Right atrium auricular region (tissue), 2 donors: ENCODE measurements at regions not wholly inside any gene's neighbourhood (a gene's known extent, or its start where the extent isn't known, plus 50 kb on each side); places are given as distances from the start of the nearest gene placed in this dataset.

Source experiments
- DNase-seq: peaks from one replicate; pipeline ENCODE4 v3.0.0-alpha.2; 2019; ENCODE audit warnings: low spot score
- H3K27ac ChIP-seq, 2 donors: fragments of 200-600 bp; sonication (generic); 1 replicate in 1 of 2; 2 replicates in 1 of 2; pipeline ENCODE4 v1.5.1; 2016 to 2019
- H3K27me3 ChIP-seq, 2 donors: fragments of 200-600 bp; sonication (generic); one replicate each; pipeline versions ENCODE4 v1.5.1 to v1.6.0; 2017 to 2019
- H3K36me3 ChIP-seq: fragments of 200-600 bp; sonication (generic); one replicate; pipeline ENCODE4 v1.5.1; 2016
- H3K4me1 ChIP-seq, 2 donors: fragments of 200-600 bp; sonication (generic); one replicate each; pipeline versions ENCODE4 v1.5.1 to v1.6.0; 2017 to 2019
- H3K4me3 ChIP-seq, 2 donors: fragments of 200-600 bp; sonication (generic); 1 replicate in 1 of 2; 2 replicates in 1 of 2; pipeline ENCODE4 v1.5.1; 2017 to 2019; ENCODE audit warnings: mild to moderate bottlenecking in 1 of 2, moderate library complexity in 1 of 2
- H3K9me3 ChIP-seq, 2 donors: fragments of 200-600 bp; sonication (generic); one replicate each; pipeline ENCODE4 v1.5.1; 2019
- TF ChIP-seq, protein P1 (sequence below), 2 donors: fragments of 200-600 bp; sonication (generic); IDR thresholded peaks; one replicate each; pipeline ENCODE4 v1.5.1; 2019; ENCODE audit warnings: antibody characterized with exemption in 2 of 2

DNA sequence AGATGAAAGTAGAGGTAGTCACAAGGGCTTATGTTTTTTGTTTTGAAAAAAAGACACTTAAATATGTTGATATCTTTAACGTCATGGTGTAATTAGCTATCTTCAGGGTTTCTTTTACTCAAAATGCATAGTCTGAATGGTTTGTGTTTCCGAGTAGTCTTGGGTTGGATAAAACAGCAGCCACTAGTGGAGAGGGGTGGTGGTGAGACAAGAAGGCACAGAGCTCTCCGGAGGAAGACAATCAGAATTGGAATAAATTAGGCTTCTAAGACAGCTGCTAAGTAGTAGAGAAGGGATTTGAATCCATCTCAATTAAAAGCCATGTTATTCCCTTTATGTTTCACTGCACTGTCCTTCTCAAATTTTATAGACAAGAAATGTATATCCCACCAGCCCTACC, 240.4 kb upstream of the VEGFC start:
- Histone ChIP-seq H3K4me1 (no peaks in the 10 kb centered on the region), H3K4me3 (no peak overlapping the region)
- TF ChIP-seq, protein P1, sequence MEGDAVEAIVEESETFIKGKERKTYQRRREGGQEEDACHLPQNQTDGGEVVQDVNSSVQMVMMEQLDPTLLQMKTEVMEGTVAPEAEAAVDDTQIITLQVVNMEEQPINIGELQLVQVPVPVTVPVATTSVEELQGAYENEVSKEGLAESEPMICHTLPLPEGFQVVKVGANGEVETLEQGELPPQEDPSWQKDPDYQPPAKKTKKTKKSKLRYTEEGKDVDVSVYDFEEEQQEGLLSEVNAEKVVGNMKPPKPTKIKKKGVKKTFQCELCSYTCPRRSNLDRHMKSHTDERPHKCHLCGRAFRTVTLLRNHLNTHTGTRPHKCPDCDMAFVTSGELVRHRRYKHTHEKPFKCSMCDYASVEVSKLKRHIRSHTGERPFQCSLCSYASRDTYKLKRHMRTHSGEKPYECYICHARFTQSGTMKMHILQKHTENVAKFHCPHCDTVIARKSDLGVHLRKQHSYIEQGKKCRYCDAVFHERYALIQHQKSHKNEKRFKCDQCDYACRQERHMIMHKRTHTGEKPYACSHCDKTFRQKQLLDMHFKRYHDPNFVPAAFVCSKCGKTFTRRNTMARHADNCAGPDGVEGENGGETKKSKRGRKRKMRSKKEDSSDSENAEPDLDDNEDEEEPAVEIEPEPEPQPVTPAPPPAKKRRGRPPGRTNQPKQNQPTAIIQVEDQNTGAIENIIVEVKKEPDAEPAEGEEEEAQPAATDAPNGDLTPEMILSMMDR (IDR thresholded peaks at IDR 0.05), result no peak

DNA sequence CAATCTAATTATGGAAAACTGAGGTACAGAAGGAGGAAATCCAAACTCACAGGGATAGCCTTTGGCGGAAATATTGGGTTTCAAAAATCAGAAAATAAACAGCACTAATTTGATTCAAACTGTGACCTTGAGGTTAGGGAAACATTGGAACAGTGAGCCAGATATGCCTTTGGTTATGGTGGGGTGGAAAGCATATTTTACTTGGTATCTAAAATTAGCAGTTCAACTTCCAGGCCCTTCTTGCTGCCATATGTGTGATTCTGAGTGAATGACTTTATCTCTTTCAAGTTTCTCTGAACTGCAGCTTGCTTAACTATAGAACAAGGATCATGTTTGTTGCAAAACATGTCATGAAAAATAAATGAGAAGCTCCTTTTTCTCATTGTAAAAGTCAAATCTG, 240.9 kb upstream of the VEGFC start:
- TF ChIP-seq, protein P1 (IDR thresholded peaks at IDR 0.05), result no peak
- no peak overlapping the region for H3K4me3 ChIP-seq
- no peaks in the 10 kb centered on the region for H3K4me1 ChIP-seq
- H3K9me3 ChIP-seq, result no peaks in the 10 kb centered on the region
- no peak for DNase-seq
- no peak overlapping the region for H3K27ac ChIP-seq
- no peaks in the 10 kb centered on the region for H3K27me3 ChIP-seq
- no peaks in the 10 kb centered on the region for H3K36me3 ChIP-seq

More for the DNA sequence above, 240.4 kb upstream of the VEGFC start:
- Histone ChIP-seq H3K9me3 (no peaks in the 10 kb centered on the region), H3K27ac (no peak overlapping the region), H3K27me3 (no peaks in the 10 kb centered on the region), H3K36me3 (no peaks in the 10 kb centered on the region)
- no peak for DNase-seq

- H3K4me1 ChIP-seq, result no peaks in the 10 kb centered on the region
- H3K27ac ChIP-seq, result no peak overlapping the region
- no peak overlapping the region for H3K4me3 ChIP-seq
- no peaks in the 10 kb centered on the region for H3K27me3 ChIP-seq
- TF ChIP-seq, protein P1 (IDR thresholded peaks at IDR 0.05), result no peak
- no peak for DNase-seq
- H3K9me3 ChIP-seq, result no peaks in the 10 kb centered on the region
- H3K36me3 ChIP-seq, result no peaks in the 10 kb centered on the region
These were observed 248.6 kb upstream of the VEGFC start for GRCh38 chr4:177041356-177041755.

DNA sequence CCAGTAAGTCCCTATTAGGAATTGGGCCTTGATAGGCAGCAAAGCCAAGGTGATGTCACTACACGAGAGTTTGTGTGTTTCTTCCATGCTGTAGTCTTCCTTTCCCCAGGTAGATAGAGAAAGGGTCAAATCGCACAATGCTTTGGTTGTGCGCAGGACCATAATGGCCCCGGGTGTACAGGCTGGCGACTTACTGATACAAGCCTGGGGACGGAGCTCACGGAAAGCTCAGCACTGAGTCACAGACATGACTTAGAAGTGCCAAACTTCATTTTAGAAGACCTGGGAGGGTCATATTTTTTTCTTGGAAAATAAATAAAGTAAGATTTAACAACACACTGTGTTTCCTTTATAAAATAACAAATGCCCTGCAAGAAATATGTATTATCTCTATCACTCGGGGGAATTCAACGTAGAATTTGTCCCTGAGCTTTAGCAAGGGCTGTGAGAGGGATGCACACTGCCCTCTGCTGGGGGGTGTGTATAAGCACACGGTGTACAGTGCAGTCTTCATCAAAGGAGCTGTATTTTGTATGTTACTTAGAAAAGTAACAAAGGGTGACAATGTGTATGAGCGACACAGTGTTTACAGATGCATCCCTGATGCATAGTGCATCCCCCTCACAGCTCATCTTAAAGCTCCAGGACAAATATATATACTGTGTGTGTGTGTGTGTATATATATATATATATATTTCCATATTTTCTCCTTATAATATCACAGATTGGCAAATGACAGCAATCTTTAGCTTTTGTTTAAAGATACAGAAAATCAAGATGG, 254.5 kb upstream of the VEGFC start:
- no peak overlapping the region for H3K4me3 ChIP-seq
- no peaks in the 10 kb centered on the region for H3K36me3 ChIP-seq
- DNase-seq, result no peak
- no peaks in the 10 kb centered on the region for H3K27me3 ChIP-seq
- TF ChIP-seq, protein P1 (IDR thresholded peaks at IDR 0.05), result peak; percentile 65 to 84
- H3K4me1 ChIP-seq, result no peaks in the 10 kb centered on the region
- H3K9me3 ChIP-seq, result no peaks in the 10 kb centered on the region
- H3K27ac ChIP-seq, result no peak overlapping the region

DNA sequence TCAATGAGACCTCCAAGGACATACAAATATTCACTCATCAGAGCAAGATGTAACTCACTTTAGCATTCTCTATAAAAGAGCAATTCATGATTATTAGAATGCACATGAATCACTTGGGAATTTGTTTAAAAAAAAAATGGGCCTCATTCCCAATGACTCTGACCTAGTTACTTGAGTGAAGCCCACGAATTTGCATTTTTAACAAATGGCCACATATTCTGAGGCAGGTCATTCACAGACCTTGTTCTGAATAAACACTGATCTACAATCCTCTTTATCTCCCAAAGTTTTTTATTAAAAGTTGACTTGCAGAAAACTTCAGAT, 255.1 kb upstream of the VEGFC start:
- H3K36me3 ChIP-seq, result no peaks in the 10 kb centered on the region
- no peak overlapping the region for H3K27ac ChIP-seq
- no peak overlapping the region for H3K4me3 ChIP-seq
- no peaks in the 10 kb centered on the region for H3K4me1 ChIP-seq
- H3K9me3 ChIP-seq, result no peaks in the 10 kb centered on the region
- DNase-seq, result no peak
- no peaks in the 10 kb centered on the region for H3K27me3 ChIP-seq
- TF ChIP-seq, protein P1 (IDR thresholded peaks at IDR 0.05), result no peak
